ENCODE measurements at regions not wholly inside any gene's neighbourhood (a gene's known extent, or its start where the extent isn't known, plus 50 kb on each side); places are given as distances from the start of the nearest gene placed in this dataset.

DNA sequence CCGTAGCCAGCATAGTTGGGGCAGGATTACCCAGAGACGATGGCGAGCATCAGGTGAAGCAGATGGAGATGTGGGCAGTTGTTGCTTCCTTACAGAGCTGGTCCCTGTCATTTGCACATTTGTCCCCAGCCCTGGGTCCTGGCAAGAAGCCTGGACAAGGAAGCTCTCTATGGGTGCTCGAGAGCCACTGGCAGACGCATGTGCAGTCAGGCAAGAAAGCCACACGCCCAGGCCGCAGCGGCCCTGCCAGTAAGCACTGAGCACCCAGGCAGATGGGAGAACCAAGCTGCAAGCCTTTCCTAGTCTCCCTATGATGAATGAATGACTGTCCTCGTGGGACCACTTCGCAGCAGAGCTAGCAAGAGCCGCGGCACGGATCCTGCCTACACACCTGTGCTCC, 182.8 kb downstream of the FOXO1 start:
- in situ Hi-C loops (cut with HindIII; ENCODE audit: low sequenced_read_pairs), result no loop called here

DNA sequence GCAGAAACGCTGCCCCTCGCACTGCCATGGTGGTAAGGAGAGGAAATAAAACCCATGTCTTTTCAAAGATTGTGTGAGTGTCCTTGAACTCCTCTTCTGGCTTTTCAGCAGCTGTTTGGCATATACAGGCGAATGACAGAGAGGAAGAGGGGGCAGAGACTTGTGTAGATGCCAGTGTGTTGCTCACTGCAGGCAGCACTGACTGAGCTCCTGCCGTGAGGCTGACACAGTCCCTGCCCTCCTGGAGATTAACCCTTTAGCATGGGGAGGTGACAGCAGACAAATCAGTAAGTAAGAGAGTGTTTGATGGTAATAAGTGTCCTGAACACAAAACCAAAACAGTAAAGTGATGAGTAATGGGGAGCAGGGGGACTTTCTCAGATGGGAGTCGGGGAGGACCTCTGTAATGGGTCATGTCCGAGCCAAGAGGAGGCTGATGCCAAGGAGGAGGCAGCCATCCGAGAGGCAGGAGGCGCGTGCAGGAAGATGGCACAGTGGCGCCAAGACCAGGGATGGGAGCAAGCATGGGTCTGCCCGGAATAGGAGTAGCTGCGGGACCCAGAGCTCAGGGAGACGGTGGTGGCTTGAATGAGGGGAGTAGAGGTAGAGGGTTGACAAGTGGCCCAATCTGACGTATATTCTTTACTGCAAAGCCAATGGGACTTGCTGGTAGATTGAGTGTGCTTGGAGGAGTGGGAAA, 182.2 kb downstream of the FOXO1 start:
- in situ Hi-C loops (cut with HindIII; ENCODE audit: low sequenced_read_pairs), result no loop called here

DNA sequence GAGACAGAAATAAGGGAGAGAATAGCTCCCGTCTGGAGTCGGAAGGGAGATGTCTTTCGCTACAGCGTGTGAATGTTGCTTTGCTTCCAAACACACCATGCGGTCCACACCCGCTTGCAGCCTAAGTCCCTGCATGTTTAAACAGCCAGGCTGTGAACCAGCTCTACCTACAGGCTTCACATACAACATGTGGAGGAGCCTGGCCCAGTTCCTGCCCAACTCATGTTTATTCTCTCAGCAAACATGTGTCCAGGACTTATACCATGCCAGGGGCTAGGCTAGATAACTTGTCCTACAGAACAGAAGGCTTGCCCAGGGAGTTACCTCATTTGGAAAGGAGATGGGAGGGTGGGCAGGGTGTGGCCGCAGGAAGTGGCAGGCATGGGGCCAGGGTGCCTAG, 181.5 kb downstream of the FOXO1 start:
- in situ Hi-C loops (cut with HindIII; ENCODE audit: low sequenced_read_pairs), result no loop called here

DNA sequence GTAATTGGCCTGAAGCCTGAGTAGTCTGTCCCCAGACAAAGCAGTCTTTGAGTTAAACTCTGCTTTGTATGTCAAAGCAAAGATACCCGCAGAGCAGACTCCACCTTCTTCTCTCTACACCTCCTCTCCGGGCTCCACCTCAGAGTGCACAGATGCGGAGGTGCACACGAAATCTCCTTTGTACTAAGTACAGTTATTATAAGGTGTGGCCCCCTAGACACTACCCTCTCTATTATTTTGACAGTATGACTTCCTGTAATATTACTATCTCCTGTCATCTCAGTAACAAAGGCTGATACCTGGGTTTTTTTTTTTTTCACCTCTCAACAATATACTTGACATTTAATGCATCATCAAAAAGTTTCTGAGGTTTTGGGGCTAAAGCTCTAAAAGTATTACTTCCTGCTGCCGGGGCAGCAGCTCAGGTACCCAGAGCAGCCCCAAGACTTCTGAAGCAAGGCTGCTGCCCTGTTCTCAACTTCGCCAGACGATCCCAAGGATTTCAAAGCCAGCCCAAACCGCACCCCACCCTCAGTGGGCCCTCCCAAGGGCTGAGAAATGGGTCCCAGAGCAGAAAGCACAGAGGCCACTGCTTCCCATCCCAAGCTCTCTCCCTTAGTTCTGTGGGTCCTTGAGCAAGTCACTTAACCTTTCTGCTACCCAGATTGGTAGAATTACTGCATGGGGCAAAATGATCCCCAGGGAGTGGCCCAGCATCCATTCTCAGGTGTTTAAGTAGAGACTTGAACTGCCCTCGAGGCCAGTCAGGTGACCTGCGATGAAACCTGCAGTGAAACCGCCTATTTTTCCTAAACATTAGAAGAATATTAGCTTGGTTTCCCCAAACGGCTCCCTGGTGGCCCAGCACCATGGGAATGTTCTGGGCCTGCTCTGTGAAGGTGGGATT, 180.6 kb downstream of the FOXO1 start:
- in situ Hi-C loops (cut with HindIII; ENCODE audit: low sequenced_read_pairs), result no loop called here

DNA sequence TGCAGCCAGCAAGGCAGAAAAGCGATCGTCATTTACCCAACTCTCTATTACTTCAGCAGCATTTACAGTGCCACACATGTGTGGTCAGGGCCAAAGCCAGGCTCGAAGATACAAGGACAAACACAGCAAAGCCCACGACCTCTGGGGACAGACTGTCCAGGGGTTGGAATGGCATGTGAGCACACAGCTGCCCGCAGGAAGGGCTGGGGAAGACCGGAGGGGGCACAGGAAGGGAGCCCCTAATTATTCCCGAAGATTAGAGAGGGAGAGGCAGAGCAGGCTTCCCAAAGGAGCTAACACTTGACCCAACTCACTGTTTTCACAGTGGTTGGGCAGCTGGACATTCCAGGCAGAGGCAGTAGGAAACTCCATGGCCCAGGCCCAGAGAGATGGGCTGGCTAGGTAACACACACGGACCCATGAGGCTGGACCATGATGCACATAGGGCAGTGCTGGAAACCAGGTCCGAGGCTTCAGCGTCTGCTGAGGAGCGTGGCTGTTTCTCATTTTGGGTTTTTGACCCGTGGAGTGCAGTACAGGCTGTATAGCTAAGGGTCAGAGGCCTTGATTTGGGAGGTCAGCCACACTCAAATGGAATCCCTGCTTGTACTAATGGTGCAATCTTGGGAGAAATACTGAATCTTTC, 179.8 kb downstream of the FOXO1 start:
- in situ Hi-C loops (cut with HindIII; ENCODE audit: low sequenced_read_pairs), result no loop called here

DNA sequence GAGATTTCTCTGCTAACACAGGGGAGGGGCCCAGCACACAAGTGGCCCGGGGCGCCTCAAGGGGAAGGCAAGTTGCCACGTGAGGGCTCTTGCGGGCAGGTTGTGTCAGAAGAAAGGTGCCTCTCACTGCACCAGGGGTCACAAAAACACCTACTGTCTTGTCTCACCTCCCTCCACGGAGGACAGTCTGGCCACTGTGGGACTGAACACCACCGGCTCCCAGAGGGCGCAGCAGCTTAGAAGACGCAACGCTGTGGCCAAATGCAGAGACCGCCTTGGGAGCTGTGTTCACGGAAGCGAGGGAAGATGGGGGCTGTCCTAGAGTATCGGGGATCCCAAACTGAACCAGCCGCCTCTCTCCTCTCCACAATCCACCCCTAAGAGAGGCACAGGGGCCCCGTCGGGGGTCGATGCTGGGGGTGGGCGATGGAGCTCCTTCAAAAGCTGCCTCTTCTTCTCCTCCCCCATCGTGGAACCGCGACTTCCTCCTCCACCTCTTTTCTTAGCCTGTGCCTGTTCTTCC, 177.5 kb downstream of the FOXO1 start:
- in situ Hi-C loops (cut with HindIII; ENCODE audit: low sequenced_read_pairs), result no loop called here

DNA sequence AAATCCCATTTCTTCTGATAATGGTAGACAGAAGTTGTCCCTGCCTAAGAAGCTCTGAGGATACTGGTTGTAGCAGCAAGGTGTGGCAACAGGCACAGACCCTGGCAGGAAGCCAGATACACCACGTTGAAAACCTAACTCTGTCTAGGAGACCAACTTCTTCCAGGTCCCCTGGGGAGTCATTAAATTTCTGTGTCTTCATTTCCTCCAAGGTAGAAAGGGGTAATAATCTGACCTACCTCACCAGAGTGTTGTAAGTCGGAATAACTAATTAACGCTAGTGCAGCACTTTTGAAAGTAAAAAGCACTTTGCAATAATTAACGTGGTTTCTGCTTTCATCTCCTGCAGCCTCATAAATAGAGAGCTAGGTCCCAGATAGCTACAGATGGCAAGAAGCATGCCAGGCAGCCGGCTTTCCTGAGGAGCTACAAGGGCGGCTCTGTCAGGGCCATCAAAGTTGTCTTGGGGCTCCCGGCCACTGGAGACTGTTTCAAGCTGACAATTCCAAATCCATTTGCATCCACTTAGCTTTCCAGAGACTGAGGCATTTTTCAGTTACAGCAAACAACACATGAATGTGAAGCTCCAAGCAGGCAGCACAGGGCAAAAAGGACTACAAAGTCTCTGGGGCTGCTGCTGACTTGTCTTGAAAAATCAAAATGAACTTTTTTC, 176.2 kb downstream of the FOXO1 start:
- in situ Hi-C loops (cut with HindIII; ENCODE audit: low sequenced_read_pairs), result no loop called here

DNA sequence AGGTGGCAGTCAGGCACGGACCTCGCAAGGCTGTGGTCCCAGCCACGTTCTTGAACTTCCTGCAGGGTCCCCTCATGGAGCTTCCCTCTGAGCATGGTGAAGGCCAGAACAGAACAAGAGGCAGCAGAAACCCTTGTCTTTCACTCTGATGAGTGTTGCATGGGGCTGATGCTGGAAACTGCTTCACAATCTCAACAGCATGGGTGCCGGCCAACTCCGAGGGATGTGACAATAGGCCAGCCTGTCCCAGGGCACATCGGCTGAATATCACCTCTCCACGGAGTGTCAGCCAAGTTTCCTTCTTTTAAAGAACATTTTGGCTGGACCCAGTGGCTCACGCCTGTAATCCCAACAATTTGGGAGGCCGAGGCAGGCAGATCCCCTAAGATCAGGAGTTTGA, 173.9 kb downstream of the FOXO1 start:
- in situ Hi-C loops (cut with HindIII; ENCODE audit: low sequenced_read_pairs), result no loop called here

DNA sequence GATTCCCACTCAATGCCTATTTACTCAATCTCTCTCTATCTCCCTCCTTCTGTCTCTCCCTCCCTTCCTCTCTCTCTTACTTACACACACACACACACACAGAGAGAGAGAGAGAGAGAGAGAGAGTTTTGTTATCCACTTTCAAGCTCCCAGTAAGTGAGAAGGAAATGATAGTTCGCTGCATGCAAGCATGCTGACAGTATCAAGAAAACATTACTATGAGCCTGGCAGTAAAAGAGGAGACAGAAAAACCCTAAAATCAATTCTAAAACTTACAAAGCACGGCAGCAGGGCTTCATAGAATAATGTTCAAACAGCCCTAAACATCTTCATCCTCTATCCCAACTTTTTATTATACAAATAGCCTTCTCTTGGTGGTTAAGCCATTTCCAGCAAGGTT, 171.9 kb downstream of the FOXO1 start:
- in situ Hi-C loops (cut with HindIII; ENCODE audit: low sequenced_read_pairs), result no loop called here

DNA sequence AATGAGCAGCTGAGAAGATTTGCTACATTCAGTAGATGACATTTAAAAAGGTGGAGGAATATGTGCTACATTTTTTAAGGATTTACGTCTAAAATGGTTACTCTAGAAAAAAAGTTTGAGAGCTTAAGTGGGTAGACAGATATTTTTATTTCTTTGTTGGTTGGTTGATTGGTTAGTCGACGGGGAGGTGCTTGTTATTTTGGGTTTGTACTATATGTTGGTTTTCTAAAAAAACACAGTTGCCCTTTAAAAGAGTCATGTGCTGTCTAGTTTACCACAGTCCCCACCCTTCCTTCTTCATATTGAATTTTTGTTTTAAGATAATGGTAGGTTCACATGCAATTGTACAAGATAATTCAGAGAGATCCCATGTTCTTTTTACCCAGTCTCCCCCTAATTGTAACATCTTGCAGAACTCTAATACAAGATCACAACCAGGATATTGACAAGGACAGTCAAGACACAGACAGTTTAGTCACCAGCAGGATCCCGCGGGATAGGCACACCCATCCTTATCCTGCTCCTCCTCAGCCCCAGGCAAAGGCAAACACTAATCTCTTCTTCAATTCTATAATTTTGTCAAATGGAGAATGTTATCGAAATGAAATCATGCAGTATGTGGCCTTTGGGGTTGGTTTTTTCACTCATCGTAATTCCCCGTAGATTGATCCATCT, 171.4 kb downstream of the FOXO1 start:
- in situ Hi-C loops (cut with HindIII; ENCODE audit: low sequenced_read_pairs), result no loop called here

DNA sequence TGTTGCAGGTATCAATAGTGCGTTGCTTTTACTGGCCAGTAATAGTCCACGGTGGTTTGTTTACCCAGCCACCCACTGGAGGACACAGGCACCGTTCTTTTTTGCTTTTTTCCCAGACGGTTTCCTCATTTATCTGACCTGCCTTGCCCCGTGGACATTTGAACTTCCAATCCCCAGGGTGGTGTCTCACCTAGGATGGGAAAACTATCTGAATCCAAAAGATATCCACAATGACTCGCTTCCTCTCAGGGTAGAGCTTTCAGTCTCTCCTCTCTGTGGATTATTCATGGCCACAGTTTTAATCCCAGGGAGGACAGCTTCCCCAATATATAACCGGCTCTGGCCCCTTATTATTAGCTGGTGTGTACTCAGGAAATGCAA, 170.8 kb downstream of the FOXO1 start:
- in situ Hi-C loops (cut with HindIII; ENCODE audit: low sequenced_read_pairs), result no loop called here

DNA sequence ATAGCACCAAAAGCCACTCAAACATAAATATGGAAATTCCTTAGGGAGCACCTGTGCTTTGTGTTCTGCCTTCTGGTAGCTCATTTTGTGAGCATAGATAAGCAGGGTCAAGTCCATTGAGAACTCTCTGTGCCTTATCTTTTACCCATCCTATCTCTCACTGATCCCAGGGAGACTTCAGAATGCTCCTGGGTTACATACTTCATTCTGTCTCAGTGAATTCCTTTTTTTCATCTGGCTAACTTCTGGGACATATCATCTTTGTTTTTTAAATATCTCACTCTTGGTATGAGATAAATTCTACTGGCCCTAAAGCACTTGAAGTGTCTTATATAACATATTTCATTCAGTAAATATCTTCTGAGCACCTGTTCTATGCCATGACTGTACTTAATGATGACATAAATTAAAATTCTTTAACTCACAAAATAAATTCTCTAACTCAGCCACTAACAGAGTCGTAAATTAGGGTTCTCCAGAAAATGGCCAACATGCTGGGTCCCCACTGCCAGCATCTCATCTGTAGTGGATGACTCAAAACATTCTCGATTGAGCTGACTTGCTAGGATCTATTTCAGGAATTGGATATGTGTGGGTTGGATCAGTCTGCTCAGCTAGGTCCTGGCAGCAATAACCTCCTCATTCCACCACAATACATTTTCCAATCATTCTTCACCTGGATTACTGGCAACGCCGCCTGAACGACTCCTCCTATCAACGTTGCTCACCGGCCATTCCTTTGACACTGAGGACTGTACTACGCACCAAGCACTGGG, 170.2 kb downstream of the FOXO1 start:
- in situ Hi-C loops (cut with HindIII; ENCODE audit: low sequenced_read_pairs), result no loop called here

DNA sequence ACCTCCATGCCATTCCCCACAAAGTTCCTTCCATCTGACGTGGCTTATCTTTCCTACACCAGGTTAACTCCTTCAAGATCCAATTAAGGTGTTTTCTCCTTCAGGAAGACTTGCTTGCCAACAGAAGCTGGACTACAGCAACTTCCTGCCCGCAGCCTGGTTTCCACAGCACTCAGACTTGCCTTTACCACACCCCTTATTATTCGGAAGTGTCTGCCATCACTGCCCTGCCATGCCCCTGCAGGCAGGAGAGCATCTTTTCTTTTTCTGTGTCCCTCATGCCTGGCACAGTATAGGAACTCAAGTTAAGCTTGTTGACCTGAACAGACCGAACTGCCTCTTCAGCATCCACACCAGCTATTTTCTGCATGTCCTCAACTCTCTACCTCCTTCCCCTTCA, 168.0 kb downstream of the FOXO1 start:
- in situ Hi-C loops (cut with HindIII; ENCODE audit: low sequenced_read_pairs), result no loop called here

DNA sequence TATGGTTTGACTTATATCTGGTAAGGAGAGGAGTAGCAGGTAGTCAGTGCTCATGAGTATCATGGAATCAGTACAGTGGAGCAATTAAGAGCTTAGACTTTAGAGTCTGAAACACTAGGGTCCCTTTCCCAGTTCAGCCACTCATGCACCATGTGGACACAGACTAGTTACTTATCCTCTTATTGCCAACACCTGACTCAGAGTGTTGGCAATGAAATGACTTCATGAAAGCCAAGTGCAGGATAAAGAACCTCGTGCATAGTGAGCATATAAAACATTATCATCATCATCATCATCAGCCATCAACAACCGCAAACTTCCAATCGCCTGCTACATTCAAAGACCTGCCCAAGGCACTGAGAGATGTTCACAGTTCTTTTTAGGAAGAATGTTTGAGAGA, 164.2 kb downstream of the FOXO1 start:
- in situ Hi-C loops (cut with HindIII; ENCODE audit: low sequenced_read_pairs), result no loop called here

DNA sequence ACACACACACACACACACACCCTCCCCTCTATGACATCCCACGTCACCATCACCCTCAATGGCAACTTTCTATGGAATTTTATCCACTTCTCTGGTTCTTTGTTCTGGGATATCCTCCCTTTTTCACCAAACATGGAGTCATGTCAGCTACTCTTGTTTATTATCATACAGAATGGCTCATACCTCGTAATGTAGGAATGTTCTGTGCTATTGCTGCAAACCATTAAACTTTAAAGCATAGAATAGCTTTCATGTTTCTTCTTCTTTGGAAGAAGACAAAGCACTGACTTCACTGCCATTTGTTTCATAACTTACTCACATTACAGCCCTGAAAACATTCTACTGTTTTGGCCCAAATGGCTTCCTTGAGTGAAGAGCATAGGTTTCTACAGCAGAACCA, 163.4 kb downstream of the FOXO1 start:
- in situ Hi-C loops (cut with HindIII; ENCODE audit: low sequenced_read_pairs), result no loop called here

DNA sequence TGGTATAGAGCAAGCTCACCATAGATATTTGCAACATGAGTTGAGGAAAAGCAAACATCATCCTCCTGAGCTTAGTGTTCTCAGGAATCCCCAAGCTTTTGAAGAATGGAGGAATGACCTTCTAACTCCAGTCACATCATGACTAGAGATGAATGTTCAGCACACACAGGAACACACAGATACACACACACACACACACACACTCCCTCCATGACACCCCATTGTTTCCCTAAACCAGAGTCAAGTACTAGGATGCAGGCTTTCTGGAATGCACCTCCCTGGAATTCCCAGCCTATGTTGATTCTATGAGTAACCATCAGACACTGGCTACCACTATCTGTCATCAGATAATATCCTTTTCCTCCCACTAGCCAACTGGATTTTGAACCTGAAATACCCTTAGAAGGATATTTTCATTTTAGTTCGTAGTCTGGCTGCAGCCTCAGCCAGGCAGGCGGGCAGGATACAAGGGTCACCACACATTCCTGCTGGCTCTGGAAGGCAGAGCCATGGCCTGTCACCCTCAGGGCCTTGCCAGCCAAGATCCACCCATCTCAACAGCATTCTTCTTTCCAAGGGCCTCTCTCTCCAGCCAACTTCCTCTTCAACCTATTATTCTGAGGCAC, 162.4 kb downstream of the FOXO1 start:
- in situ Hi-C loops (cut with HindIII; ENCODE audit: low sequenced_read_pairs), result no loop called here

DNA sequence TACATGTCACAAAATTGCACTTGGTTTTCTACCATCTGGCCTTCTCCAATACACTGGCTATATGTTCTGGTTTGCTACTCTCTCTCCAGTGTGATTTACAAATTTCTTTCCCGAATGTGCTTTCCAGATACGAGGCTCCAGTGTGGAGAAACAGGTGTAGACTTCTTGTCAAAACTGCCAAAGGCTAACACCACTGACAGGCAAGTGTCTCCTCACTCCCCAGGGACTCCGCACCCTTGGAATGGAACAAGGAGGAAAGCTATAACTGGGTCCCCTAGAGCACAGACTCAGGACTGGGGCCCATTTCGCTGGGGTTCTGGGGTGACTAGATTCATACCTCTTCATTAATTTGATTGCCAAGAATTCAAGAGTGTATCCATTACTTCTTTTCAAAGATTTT, 161.8 kb downstream of the FOXO1 start:
- in situ Hi-C loops (cut with HindIII; ENCODE audit: low sequenced_read_pairs), result no loop called here

DNA sequence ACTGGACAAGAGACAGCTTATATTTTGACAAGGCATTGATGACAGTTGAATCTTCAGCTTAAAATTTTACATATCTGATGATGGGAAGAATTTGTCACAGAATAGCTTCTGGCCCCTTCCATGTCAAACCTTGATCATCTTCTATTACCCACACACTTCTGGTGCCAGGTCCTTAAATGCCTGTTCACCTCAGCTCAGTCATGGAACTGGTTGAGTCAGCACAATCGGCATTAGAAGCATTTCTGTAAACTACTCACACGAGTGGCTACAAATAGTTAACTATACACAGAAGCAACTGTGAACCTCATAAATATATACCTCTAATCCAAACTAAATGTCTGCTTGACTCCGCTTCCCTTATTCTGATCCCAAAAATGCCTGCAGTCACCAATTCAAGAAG, 161.2 kb downstream of the FOXO1 start:
- in situ Hi-C loops (cut with HindIII; ENCODE audit: low sequenced_read_pairs), result no loop called here
